ENCODE measurements at regions not wholly inside any gene's neighbourhood (a gene's known extent, or its start where the extent isn't known, plus 50 kb on each side); places are given as distances from the start of the nearest gene placed in this dataset.

GRCh38 chr4:79513576-79513975 is 105.5 kb upstream of the GK2 start:
- ChIA-PET CTCF (no interaction called here), POLR2A (no interaction called here)
- DNase-seq (ENCODE audit: low read depth, low spot score) (no peak), FAIRE-seq (no peak)
- BruUV-seq (replicated peaks): no TSS peak
- no peak overlapping the region for H3K4me2 ChIP-seq (ENCODE audit: insufficient read depth, low read length)
- dilution Hi-C loops (cut with MboI; ENCODE audit: extremely low pct_ligation_motif_present, low sequenced_read_pairs): no loop called here
- TF ChIP-seq POLR2A (IDR thresholded peaks at IDR 0.05; ENCODE audit: low read depth, low read length) (no peak), JUN (IDR thresholded peaks at IDR 0.05; ENCODE audit: borderline replicate concordance, insufficient read depth, insufficient read length, low read depth) (no peak), POLR2AphosphoS5 (IDR thresholded peaks at IDR 0.05; ENCODE audit: insufficient read depth, low read depth, low read length) (no peak), MYC (IDR thresholded peaks at IDR 0.05; ENCODE audit: low read depth, low read length) (no peak), GATA2 (IDR thresholded peaks at IDR 0.05; ENCODE audit: insufficient read depth, insufficient read length, low read depth, low read length) (no peak), FOS (IDR thresholded peaks at IDR 0.05; ENCODE audit: borderline replicate concordance, insufficient read depth, low read length) (no peak), MAX (IDR thresholded peaks at IDR 0.05; ENCODE audit: insufficient read depth, insufficient read length) (no peak)
- no peaks in the 10 kb centered on the region for H3K9me3 ChIP-seq (replicated peaks; ENCODE audit: control insufficient read depth, insufficient read depth, low read length)
- no peaks in the 10 kb centered on the region for H4K20me1 ChIP-seq (replicated peaks; ENCODE audit: control insufficient read depth, extremely low read depth, insufficient read depth, low read length)
- H2AFZ ChIP-seq (ENCODE audit: low read depth, low read length): no peak overlapping the region
- no peaks in the 10 kb centered on the region for H3K36me3 ChIP-seq (ENCODE audit: control insufficient read depth in 2 of 2, extremely low read depth in 1 of 2, insufficient read depth in 2 of 2, low read length in 2 of 2)
- H3K79me2 ChIP-seq (ENCODE audit: control insufficient read depth, insufficient read depth, low read length): no peaks in the 10 kb centered on the region
- no peaks in the 10 kb centered on the region for H3K4me1 ChIP-seq (ENCODE audit: control insufficient read depth, extremely low read depth, insufficient read depth, low read length)
- H3K27me3 ChIP-seq (ENCODE audit: control insufficient read depth in 2 of 2, insufficient read depth in 2 of 2, low read length in 2 of 2): no peaks in the 10 kb centered on the region
- no peak overlapping the region for H3K4me3 ChIP-seq (replicated peaks in 1 of 3; ENCODE audit: insufficient read depth in 1 of 3, low read depth in 1 of 3, low read length in 3 of 3)
- no peak overlapping the region for H3K9ac ChIP-seq (replicated peaks; ENCODE audit: extremely low read depth, insufficient read depth, low read length)
- no peaks in the 10 kb centered on the region for H3K9me1 ChIP-seq (replicated peaks; ENCODE audit: control insufficient read depth, extremely low read depth, insufficient read depth, low read length)
- no peak overlapping the region for H3K27ac ChIP-seq (ENCODE audit: insufficient read depth, low read depth, low read length)
- intact Hi-C loops (cut with micrococcal nuclease): no loop called here

GRCh38 chr4:79512363-79512762 is 104.3 kb upstream of the GK2 start:
- Histone ChIP-seq H3K27me3 (ENCODE audit: control insufficient read depth in 2 of 2, insufficient read depth in 2 of 2, low read length in 2 of 2) (no peaks in the 10 kb centered on the region), H3K36me3 (ENCODE audit: control insufficient read depth in 2 of 2, extremely low read depth in 1 of 2, insufficient read depth in 2 of 2, low read length in 2 of 2) (no peaks in the 10 kb centered on the region), H3K4me2 (ENCODE audit: insufficient read depth, low read length) (no peak overlapping the region), H3K4me3 (replicated peaks in 1 of 3; ENCODE audit: insufficient read depth in 1 of 3, low read depth in 1 of 3, low read length in 3 of 3) (no peak overlapping the region), H3K9me1 (replicated peaks; ENCODE audit: control insufficient read depth, extremely low read depth, insufficient read depth, low read length) (no peaks in the 10 kb centered on the region), H4K20me1 (replicated peaks; ENCODE audit: control insufficient read depth, extremely low read depth, insufficient read depth, low read length) (no peaks in the 10 kb centered on the region), H2AFZ (ENCODE audit: low read depth, low read length) (no peak overlapping the region), H3K9me3 (replicated peaks; ENCODE audit: control insufficient read depth, insufficient read depth, low read length) (no peaks in the 10 kb centered on the region), H3K79me2 (ENCODE audit: control insufficient read depth, insufficient read depth, low read length) (no peaks in the 10 kb centered on the region), H3K9ac (replicated peaks; ENCODE audit: extremely low read depth, insufficient read depth, low read length) (no peak overlapping the region), H3K27ac (ENCODE audit: insufficient read depth, low read depth, low read length) (no peak overlapping the region), H3K4me1 (ENCODE audit: control insufficient read depth, extremely low read depth, insufficient read depth, low read length) (no peaks in the 10 kb centered on the region)
- dilution Hi-C loops (cut with MboI; ENCODE audit: extremely low pct_ligation_motif_present, low sequenced_read_pairs) (no loop called here), intact Hi-C loops (cut with micrococcal nuclease) (no loop called here)
- CTCF ChIA-PET: no interaction called here
- TF ChIP-seq GATA2 (IDR thresholded peaks at IDR 0.05; ENCODE audit: insufficient read depth, insufficient read length, low read depth, low read length): no peak
- no peak for TF ChIP-seq MYC (IDR thresholded peaks at IDR 0.05; ENCODE audit: low read depth, low read length)
- TF ChIP-seq POLR2AphosphoS5 (IDR thresholded peaks at IDR 0.05; ENCODE audit: insufficient read depth, low read depth, low read length): no peak
- no peak for TF ChIP-seq CTCF (IDR thresholded peaks at IDR 0.05; ENCODE audit: extremely low read depth in 1 of 2, insufficient read depth in 1 of 2, low read depth in 1 of 2, low read length in 2 of 2)
- TF ChIP-seq JUN (IDR thresholded peaks at IDR 0.05; ENCODE audit: borderline replicate concordance, insufficient read depth, insufficient read length, low read depth): no peak
- no peak for TF ChIP-seq EZH2 (IDR thresholded peaks at IDR 0.05; ENCODE audit: borderline replicate concordance, low read depth, low read length, severe bottlenecking)
- no peak for TF ChIP-seq MAX (IDR thresholded peaks at IDR 0.05; ENCODE audit: insufficient read depth, insufficient read length)
- no peak for TF ChIP-seq POLR2A (IDR thresholded peaks at IDR 0.05; ENCODE audit: low read depth, low read length)
- no peak for TF ChIP-seq FOS (IDR thresholded peaks at IDR 0.05; ENCODE audit: borderline replicate concordance, insufficient read depth, low read length)
- FAIRE-seq (no peak), DNase-seq (ENCODE audit: low read depth, low spot score) (no peak)
- BruUV-seq (replicated peaks): no TSS peak
- POLR2A ChIA-PET: no interaction called here
